SJSA1 (cell line): ENCODE measurements at regions not wholly inside any gene's neighbourhood (a gene's known extent, or its start where the extent isn't known, plus 50 kb on each side); places are given as distances from the start of the nearest gene placed in this dataset.
A peak's percentile ranks its signal among the peaks of the same experiment; 100 is the strongest.

ENCODE experiments used
- DNase-seq, 2 experiments: peaks; one replicate each; pipeline ENCODE4 v3.0.0-alpha.2; 2015 to 2020; ENCODE audit warnings: low spot score in 2 of 2, low read depth in 1 of 2
- H3K27ac ChIP-seq: fragments of 250-450 bp; sonication (Bioruptor Pico); 2 replicates; pipeline ENCODE4 v1.5.1; 2020; ENCODE audit warnings: mild to moderate bottlenecking, moderate library complexity
- H3K27me3 ChIP-seq: fragments of 250-450 bp; sonication (Bioruptor Pico); replicated peaks from 2 replicates; pipeline ENCODE4 v1.5.1; 2020; ENCODE audit warnings: mild to moderate bottlenecking, moderate library complexity
- H3K36me3 ChIP-seq: fragments of 250-450 bp; sonication (Bioruptor Pico); 2 replicates; pipeline ENCODE4 v1.5.1; 2020; ENCODE audit warnings: mild to moderate bottlenecking
- H3K4me1 ChIP-seq: fragments of 250-450 bp; sonication (Bioruptor Pico); replicated peaks from 2 replicates; pipeline ENCODE4 v1.6.1; 2021; ENCODE audit warnings: mild to moderate bottlenecking
- H3K4me3 ChIP-seq: fragments of 250-450 bp; sonication (Bioruptor Pico); 2 replicates; pipeline ENCODE4 v1.5.1; 2020; ENCODE audit warnings: mild to moderate bottlenecking
- H3K9me3 ChIP-seq: fragments of 250-450 bp; sonication (Bioruptor Pico); replicated peaks from 2 replicates; pipeline ENCODE4 v1.5.1; 2020; ENCODE audit warnings: mild to moderate bottlenecking

DNA sequence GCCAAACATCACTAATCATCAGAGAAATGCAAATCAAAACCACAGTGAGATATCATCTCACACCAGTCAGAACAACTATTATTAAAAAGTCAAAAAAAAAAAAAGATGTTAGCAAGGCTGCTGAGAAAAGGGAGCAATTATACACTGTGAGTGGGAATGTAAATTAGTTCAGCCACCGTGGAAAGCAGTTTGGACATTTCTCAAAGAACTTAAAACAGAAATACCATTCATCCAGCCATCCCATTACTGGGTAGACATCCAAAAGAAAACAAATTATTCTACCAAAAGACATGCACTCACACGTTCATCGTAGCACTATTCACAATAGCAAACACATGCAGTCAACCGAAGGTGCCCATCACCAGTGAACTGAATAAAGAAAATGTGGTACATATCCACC, 213.9 kb downstream of the TTLL2 start:
- H3K9me3 ChIP-seq: peaks cover 9% of the 10 kb centered on the region
- DNase-seq: no peak
- H3K27ac ChIP-seq: no peak overlapping the region
- H3K4me1 ChIP-seq: peaks cover 7% of the 10 kb centered on the region
- H3K4me3 ChIP-seq: no peak overlapping the region
- H3K27me3 ChIP-seq: no peaks in the 10 kb centered on the region
- H3K36me3 ChIP-seq: no peaks in the 10 kb centered on the region

- Histone ChIP-seq H3K27ac (no peak overlapping the region), H3K4me1 (peaks cover 20% of the 10 kb centered on the region), H3K36me3 (no peaks in the 10 kb centered on the region), H3K27me3 (no peaks in the 10 kb centered on the region), H3K9me3 (peaks cover 9% of the 10 kb centered on the region), H3K4me3 (no peak overlapping the region)
- DNase-seq: no peak
Measured at GRCh38 chr6:167540796-167541195, 215.9 kb downstream of the TTLL2 start.

DNA sequence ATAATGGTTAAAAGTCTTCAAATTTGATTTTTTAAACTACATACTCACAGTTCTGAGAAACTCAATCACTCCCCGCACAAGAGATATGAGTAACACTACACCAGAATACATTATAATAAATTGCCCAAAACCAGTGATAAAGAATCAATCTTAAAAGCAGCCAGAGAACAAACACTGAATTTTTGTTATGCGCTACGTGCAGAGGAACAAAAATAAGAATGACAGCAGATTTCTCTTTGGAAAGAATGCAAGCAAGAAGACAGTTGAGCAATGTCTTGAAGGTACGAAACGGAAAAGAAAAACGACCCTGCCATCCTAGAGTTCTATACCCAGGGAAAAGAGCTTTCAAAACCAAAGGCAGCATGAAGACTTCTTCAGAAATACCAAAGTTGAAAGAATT, 216.7 kb downstream of the TTLL2 start:
- H3K27me3 ChIP-seq: no peaks in the 10 kb centered on the region

GRCh38 chr6:167543602-167544497, 219.0 kb downstream of the TTLL2 start:
- peaks cover 36% of the 10 kb centered on the region for H3K4me1 ChIP-seq
- peak overlapping the region; percentile 38 for H3K27ac ChIP-seq
- H3K9me3 ChIP-seq: peaks cover 9% of the 10 kb centered on the region; the same call in 1 of the 2 replicates
- H3K4me3 ChIP-seq: no peak overlapping the region
- peak; percentile 85 to 88 for DNase-seq
- H3K27me3 ChIP-seq: no peaks in the 10 kb centered on the region
- no peaks in the 10 kb centered on the region for H3K36me3 ChIP-seq

More for the DNA sequence above, 216.7 kb downstream of the TTLL2 start:
- Histone ChIP-seq H3K9me3 (peaks cover 9% of the 10 kb centered on the region; the same call in 1 of the 2 replicates), H3K27ac (no peak overlapping the region), H3K4me1 (peaks cover 20% of the 10 kb centered on the region), H3K4me3 (no peak overlapping the region), H3K36me3 (no peaks in the 10 kb centered on the region)
- no peak for DNase-seq

- no peaks in the 10 kb centered on the region for H3K27me3 ChIP-seq
- no peak for DNase-seq
- H3K9me3 ChIP-seq: no peaks in the 10 kb centered on the region; the same call in 1 of the 2 replicates
- no peak overlapping the region for H3K4me3 ChIP-seq
- no peak overlapping the region for H3K27ac ChIP-seq
- H3K4me1 ChIP-seq: peaks cover 58% of the 10 kb centered on the region
- H3K36me3 ChIP-seq: no peaks in the 10 kb centered on the region
Measured at GRCh38 chr6:167546611-167547327, 221.9 kb downstream of the TTLL2 start.

- Histone ChIP-seq H3K4me3 (no peak overlapping the region), H3K27ac (peak overlapping the region; percentile 2; the same call in 1 of the 2 replicates), H3K27me3 (no peaks in the 10 kb centered on the region), H3K9me3 (no peaks in the 10 kb centered on the region; the same call in 1 of the 2 replicates), H3K36me3 (no peaks in the 10 kb centered on the region), H3K4me1 (peaks cover 64% of the 10 kb centered on the region)
- no peak for DNase-seq
Measured at GRCh38 chr6:167547328-167547692, 222.4 kb downstream of the TTLL2 start.

DNA sequence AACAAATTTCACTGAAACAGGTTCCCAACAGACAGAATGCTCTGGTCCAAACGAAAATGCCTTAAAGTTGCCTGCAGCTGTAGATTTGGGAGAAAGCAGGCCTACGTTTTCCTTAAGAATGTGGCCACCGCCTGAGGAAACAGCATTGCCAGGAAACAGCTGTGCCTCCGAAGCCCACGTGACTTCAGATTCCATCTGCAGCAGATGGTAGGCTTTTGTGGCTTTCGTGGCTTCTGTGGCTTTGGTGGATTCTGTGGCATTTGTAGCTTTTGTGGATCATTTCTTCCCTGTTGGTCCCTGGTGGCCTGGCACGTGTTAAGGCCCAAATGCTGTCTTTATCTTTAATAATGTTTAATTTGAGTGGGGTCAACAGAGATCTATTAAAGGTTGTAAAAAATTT, 222.9 kb downstream of the TTLL2 start:
- Histone ChIP-seq H3K36me3 (no peaks in the 10 kb centered on the region), H3K27ac (peak overlapping the region; percentile 2; the same call in 1 of the 2 replicates), H3K9me3 (no peaks in the 10 kb centered on the region), H3K4me1 (peaks cover 65% of the 10 kb centered on the region), H3K4me3 (no peak overlapping the region), H3K27me3 (no peaks in the 10 kb centered on the region)
- peak in 1 of 2 experiments; percentile 54 for DNase-seq

DNA sequence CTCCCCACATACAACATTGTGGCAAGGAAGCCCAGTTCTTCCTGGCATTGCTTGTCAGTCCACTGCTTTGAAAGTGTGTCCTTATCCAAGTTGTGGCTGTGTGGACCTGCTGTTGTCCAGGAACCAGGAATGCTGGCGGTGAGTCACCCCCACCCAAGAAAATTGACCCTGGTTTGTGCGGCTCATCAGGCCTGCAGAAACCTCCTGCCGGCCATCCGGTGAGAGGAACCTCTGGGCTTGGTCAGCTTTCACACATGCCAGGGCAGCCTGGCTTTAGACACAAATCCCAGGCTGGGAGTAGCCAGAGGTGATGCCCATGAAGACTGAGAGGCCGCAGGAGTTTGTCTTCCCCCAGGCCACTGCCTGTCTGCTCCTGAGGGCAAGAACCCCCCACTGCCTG, 223.6 kb downstream of the TTLL2 start:
- DNase-seq: peak; percentile 62 to 84
- H3K4me3 ChIP-seq: no peak overlapping the region
- H3K27me3 ChIP-seq: no peaks in the 10 kb centered on the region
- H3K4me1 ChIP-seq: peaks cover 60% of the 10 kb centered on the region
- no peaks in the 10 kb centered on the region for H3K9me3 ChIP-seq
- peak overlapping the region; percentile 25; the same call in 1 of the 2 replicates for H3K27ac ChIP-seq
- H3K36me3 ChIP-seq: no peaks in the 10 kb centered on the region

GRCh38 chr6:167549213-167549612, 224.3 kb downstream of the TTLL2 start:
- DNase-seq: no peak
- no peaks in the 10 kb centered on the region for H3K27me3 ChIP-seq
- H3K27ac ChIP-seq: no peak overlapping the region
- no peak overlapping the region for H3K4me3 ChIP-seq
- H3K36me3 ChIP-seq: no peaks in the 10 kb centered on the region
- H3K4me1 ChIP-seq: peaks cover 54% of the 10 kb centered on the region
- H3K9me3 ChIP-seq: no peaks in the 10 kb centered on the region

- Histone ChIP-seq H3K27me3 (no peaks in the 10 kb centered on the region), H3K27ac (peak overlapping the region; percentile 55), H3K4me3 (no peak overlapping the region), H3K36me3 (no peaks in the 10 kb centered on the region), H3K9me3 (no peaks in the 10 kb centered on the region), H3K4me1 (peaks cover 44% of the 10 kb centered on the region)
- DNase-seq: peak; percentile 82 to 84
Measured at GRCh38 chr6:167550941-167551627, 226.2 kb downstream of the TTLL2 start.

- Histone ChIP-seq H3K4me3 (no peak overlapping the region), H3K36me3 (no peaks in the 10 kb centered on the region), H3K9me3 (no peaks in the 10 kb centered on the region), H3K27ac (peak overlapping the region; percentile 55), H3K4me1 (peaks cover 44% of the 10 kb centered on the region), H3K27me3 (no peaks in the 10 kb centered on the region)
- DNase-seq: no peak
Measured at GRCh38 chr6:167551628-167552257, 226.9 kb downstream of the TTLL2 start.

DNA sequence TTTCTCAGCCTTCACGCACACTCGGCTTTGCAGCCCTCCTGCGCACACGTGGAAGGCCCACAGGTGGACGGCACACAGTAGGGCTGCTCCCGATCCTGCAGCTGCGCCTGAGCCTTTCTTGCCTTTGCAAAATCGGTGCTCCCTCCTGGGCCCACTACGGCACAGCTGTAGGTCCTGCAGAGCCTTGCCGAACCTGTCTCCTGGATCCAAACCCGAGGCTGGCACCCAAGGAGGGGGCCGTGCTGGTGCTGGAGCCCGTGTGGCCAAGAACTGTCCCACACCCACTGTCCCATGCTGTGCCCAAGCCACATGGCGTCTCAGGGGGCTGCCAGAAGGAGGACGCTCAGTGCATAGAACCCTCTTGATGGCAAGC, 227.4 kb downstream of the TTLL2 start:
- H3K36me3 ChIP-seq: no peaks in the 10 kb centered on the region
- H3K4me3 ChIP-seq: no peak overlapping the region
- H3K4me1 ChIP-seq: peaks cover 49% of the 10 kb centered on the region
- no peak overlapping the region for H3K27ac ChIP-seq
- H3K9me3 ChIP-seq: no peaks in the 10 kb centered on the region
- no peak for DNase-seq
- no peaks in the 10 kb centered on the region for H3K27me3 ChIP-seq

DNA sequence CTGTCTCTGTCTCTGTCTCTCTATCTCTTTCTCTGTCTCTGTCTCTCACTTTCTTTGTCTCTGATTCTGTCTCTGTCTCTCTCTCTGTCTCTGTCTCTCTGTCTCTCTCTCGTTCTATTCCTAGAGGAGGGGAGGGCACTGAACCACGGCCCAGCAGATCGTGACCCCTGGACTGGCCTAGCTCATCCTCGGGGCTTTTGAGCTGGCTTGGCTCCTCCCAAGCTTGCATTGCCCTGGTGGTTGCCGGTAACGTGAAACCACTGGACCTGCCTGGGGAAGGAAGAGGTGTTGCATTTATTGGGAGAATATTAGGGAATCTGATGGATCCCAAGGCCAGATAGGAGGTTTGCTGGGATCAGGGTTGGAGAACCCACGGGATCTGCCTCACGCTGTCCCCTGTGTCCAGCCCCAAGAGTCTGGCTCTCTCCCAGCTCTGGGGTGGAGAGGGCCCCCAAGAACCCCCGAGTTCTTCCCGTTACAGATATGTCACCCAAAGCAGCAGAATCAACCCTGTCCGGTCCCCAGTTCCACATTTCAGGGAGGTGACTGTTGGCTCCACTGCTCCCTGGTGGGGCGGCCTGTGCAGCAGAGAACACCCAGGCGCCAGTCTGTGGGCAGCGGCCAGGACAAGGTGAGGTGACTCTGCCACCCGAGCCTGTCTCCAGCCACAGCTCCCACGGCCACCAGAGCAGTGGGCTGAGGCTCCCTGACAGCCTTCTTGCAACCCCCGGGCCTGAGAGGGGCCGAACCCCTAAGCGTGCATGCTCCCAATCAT, 228.3 kb downstream of the TTLL2 start:
- H3K27me3 ChIP-seq: no peaks in the 10 kb centered on the region
- H3K4me3 ChIP-seq: no peak overlapping the region
- no peak for DNase-seq
- no peaks in the 10 kb centered on the region for H3K9me3 ChIP-seq
- peaks cover 50% of the 10 kb centered on the region for H3K4me1 ChIP-seq
- no peaks in the 10 kb centered on the region for H3K36me3 ChIP-seq
- no peak overlapping the region for H3K27ac ChIP-seq
